Activated CD4-positive, alpha-beta memory T cell treated with anti-CD3 and anti-CD28 coated beads for 36 hours (primary cell): ENCODE measurements at regions not wholly inside any gene's neighbourhood (a gene's known extent, or its start where the extent isn't known, plus 50 kb on each side); places are given as distances from the start of the nearest gene placed in this dataset.

Experiments
- CTCF ChIA-PET: fragments of 350-600 bp; sonication (Branson Sonifier 250); formaldehyde crosslinking; loops from one replicate; lab custom pipeline; 2021; ENCODE audit warnings: antibody characterized with exemption, inconsistent platforms; lab: Charles Lee
- POLR2A ChIA-PET: fragments of 350-600 bp; sonication (Branson Sonifier 250); formaldehyde crosslinking; loops from one replicate; lab custom pipeline; 2021; ENCODE audit warnings: antibody characterized with exemption; lab: Charles Lee
- DNase-seq: peaks from one replicate; pipeline ENCODE4 v3.0.0-alpha.2; 2020
- H3K27ac Mint-ChIP-seq: one replicate; pipeline ENCODE4 v1.8.0; 2021; ENCODE audit warnings: mixed read lengths
- H3K27me3 Mint-ChIP-seq: one replicate; pipeline ENCODE4 v1.8.0; 2021; ENCODE audit warnings: mixed read lengths
- H3K36me3 Mint-ChIP-seq: one replicate; pipeline ENCODE4 v1.8.0; 2021; ENCODE audit warnings: mixed read lengths
- H3K4me1 Mint-ChIP-seq: one replicate; pipeline ENCODE4 v1.8.0; 2021; ENCODE audit warnings: low read depth, mixed read lengths
- H3K4me3 Mint-ChIP-seq: one replicate; pipeline ENCODE4 v1.8.0; 2021; ENCODE audit warnings: mild to moderate bottlenecking, mixed read lengths
- H3K9me3 Mint-ChIP-seq: one replicate; pipeline ENCODE4 v1.8.0; 2021; ENCODE audit warnings: mixed read lengths
- intact Hi-C: fragments of 100-400 bp; cut with micrococcal nuclease; formaldehyde crosslinking; loops from one replicate; pipeline ENCODE4 v1.15.1; 2023

DNA sequence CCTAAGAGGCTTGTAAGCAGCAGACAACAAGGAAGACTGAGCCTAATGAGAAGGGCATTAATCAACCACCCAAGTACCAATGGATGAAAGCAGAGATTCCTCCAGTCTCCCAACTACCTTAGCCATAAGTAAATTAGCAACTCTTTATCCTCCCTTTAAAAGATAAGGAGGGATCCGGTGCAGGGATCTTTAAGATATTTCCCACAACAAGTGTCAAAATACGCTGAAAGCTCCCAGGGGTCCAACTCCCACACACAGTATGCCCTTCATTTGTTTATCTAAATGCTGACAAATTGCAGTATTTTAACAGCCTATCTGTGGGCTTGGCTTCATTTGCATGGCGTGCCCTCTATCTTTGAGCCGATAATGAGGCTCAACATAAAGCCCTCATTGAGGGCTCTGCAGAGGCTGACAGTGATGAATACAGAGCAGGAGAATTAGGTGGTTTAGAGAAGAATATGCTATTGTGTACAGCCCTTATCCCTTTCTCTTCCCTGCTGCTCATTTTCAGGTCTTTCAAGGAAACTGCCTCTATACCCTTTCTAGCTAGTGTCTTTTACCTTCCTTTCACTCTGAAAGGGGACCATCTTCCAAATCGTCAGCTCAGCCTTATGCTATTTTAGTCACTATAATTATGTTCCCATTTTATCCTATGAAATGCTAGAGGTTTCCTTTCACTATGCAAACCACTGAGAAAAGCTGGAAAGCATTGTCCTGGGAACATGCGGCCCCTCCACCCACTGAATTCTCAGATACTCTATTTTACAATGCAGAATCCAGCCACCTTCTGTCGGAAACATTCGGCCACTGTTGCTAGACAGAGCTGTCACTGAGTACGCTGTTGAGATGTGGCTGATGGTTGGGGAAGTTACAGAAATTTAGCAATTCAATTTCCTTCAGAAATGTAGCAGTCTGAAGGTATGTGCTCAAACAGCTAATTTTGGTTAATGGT lies 575.2 kb upstream of the JAG1 start:
- CTCF ChIA-PET: no interaction called here
- intact Hi-C loops: no loop called here
- no peaks in the 10 kb centered on the region for H3K4me1 Mint-ChIP-seq
- POLR2A ChIA-PET: no interaction called here
- H3K27ac Mint-ChIP-seq: no peak overlapping the region
- DNase-seq: no peak
- no peaks in the 10 kb centered on the region for H3K36me3 Mint-ChIP-seq
- H3K27me3 Mint-ChIP-seq: no peaks in the 10 kb centered on the region
- H3K4me3 Mint-ChIP-seq: no peak overlapping the region
- peaks cover 5% of the 10 kb centered on the region for H3K9me3 Mint-ChIP-seq

GRCh38 chr20:11249683-11250082 lies 575.9 kb upstream of the JAG1 start:
- Mint-ChIP-seq H3K27me3 (no peaks in the 10 kb centered on the region), H3K36me3 (no peaks in the 10 kb centered on the region), H3K27ac (no peak overlapping the region), H3K4me3 (no peak overlapping the region), H3K9me3 (peaks cover 11% of the 10 kb centered on the region), H3K4me1 (no peaks in the 10 kb centered on the region)
- ChIA-PET CTCF (no interaction called here), POLR2A (no interaction called here)
- no peak for DNase-seq
- intact Hi-C loops: no loop called here

DNA sequence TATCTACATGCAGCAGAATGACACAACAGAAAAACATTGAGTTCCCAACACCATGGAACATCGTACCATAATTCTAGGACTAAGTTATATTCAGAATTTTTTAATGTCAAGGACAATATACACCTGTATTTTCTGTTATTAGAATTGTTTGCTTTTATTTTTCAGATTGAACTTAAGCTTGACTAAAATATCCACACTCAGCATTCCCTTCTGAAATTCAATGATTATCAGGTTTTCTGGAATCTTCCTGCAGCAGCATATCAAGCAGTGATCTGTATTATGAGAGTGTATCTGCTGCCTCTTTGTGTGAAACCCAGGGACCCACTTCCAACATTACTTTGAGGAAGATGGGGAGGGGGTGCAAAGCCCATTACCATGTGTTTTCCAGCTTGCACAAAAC lies 578.6 kb upstream of the JAG1 start:
- Mint-ChIP-seq H3K36me3 (no peaks in the 10 kb centered on the region), H3K27me3 (no peaks in the 10 kb centered on the region), H3K9me3 (peaks cover 24% of the 10 kb centered on the region), H3K4me1 (no peaks in the 10 kb centered on the region), H3K27ac (no peak overlapping the region), H3K4me3 (no peak overlapping the region)
- intact Hi-C loops: no loop called here
- DNase-seq: no peak
- ChIA-PET CTCF (no interaction called here), POLR2A (no interaction called here)

DNA sequence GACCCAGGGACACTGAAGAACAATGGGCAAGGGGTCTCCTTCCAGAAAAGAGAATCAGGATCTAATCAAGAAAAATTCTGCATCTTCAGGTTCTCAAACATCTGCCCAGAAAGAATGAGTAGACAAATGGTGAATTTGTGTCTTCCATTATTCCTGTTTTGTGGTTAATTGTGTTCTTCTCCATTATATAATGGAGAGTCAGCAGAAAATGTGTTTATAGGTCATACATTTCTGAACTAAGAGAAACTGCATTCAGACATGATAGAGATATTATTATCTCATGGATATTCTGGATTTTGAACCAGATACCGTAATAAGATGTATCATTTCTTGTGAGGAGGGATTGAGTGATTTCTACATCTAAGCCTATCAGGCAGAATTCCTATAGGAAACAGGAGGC lies 581.7 kb upstream of the JAG1 start:
- Mint-ChIP-seq H3K4me1 (no peaks in the 10 kb centered on the region), H3K9me3 (peaks cover 34% of the 10 kb centered on the region), H3K4me3 (no peak overlapping the region), H3K27me3 (no peaks in the 10 kb centered on the region), H3K36me3 (no peaks in the 10 kb centered on the region), H3K27ac (no peak overlapping the region)
- intact Hi-C loops: no loop called here
- ChIA-PET POLR2A (no interaction called here), CTCF (no interaction called here)
- no peak for DNase-seq

GRCh38 chr20:11255860-11256259 lies 582.1 kb upstream of the JAG1 start:
- no peaks in the 10 kb centered on the region for H3K4me1 Mint-ChIP-seq
- intact Hi-C loops: no loop called here
- no peak overlapping the region for H3K4me3 Mint-ChIP-seq
- H3K27ac Mint-ChIP-seq: no peak overlapping the region
- peaks cover 34% of the 10 kb centered on the region for H3K9me3 Mint-ChIP-seq
- DNase-seq: no peak
- H3K36me3 Mint-ChIP-seq: no peaks in the 10 kb centered on the region
- CTCF ChIA-PET: no interaction called here
- H3K27me3 Mint-ChIP-seq: no peaks in the 10 kb centered on the region
- POLR2A ChIA-PET: no interaction called here

GRCh38 chr20:11260611-11261010 lies 586.8 kb upstream of the JAG1 start:
- ChIA-PET CTCF (no interaction called here), POLR2A (no interaction called here)
- no peaks in the 10 kb centered on the region for H3K27me3 Mint-ChIP-seq
- intact Hi-C loops: no loop called here
- no peak for DNase-seq
- no peak overlapping the region for H3K27ac Mint-ChIP-seq
- no peaks in the 10 kb centered on the region for H3K36me3 Mint-ChIP-seq
- no peak overlapping the region for H3K4me3 Mint-ChIP-seq
- no peaks in the 10 kb centered on the region for H3K4me1 Mint-ChIP-seq
- peaks cover 16% of the 10 kb centered on the region for H3K9me3 Mint-ChIP-seq

DNA sequence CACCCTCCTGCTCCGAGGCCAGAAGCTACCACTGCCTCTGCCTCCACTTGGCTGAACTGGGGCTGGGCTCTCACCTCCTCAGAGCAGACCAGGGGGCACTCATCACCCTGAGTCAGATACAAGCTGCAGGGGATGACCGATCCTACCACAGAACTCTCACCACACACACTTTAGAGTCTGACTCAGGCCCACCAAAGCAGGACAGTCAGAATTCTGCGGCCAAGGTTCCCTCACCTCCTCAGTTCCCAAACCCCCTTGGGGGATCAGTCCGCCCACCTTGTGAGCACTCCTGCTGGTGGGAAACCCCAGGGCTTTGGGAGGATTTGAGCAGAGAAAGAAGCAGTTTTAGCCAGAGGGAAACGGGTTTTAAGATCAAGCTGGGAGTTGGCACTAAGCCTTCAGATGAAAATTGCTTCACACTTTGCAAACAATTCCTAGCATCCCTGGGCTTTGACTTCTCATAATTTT lies 587.8 kb upstream of the JAG1 start:
- Mint-ChIP-seq H3K27me3 (no peaks in the 10 kb centered on the region), H3K27ac (no peak overlapping the region), H3K4me1 (no peaks in the 10 kb centered on the region), H3K36me3 (no peaks in the 10 kb centered on the region), H3K9me3 (peaks cover 14% of the 10 kb centered on the region), H3K4me3 (no peak overlapping the region)
- intact Hi-C loops: no loop called here
- POLR2A ChIA-PET: no interaction called here
- CTCF ChIA-PET: no interaction called here
- DNase-seq: no peak

DNA sequence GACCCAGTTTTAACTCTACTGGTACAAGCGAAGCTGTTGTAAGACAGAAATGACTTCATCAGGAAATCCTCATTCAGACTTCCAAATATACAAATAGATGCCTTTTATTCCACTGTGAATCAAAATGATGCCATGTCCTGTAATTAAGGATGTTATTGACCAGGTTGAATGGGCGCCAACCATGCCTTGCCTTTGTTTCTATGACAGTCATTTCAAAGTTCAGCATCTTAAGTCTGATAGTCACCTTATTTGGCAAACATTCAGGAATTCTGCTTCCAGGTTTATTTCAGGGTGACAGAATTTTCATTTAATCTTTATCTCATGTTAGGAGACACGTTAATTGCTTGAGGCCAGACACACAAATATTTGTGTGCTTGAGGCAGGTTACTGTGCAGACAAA lies 592.8 kb upstream of the JAG1 start:
- ChIA-PET POLR2A (interaction anchor here (0.6 kb wide), 1 partner anchor 40 kb away, joined by 3 read pairs; no protein-coding TSS in a partner anchor), CTCF (no interaction called here)
- Mint-ChIP-seq H3K9me3 (no peaks in the 10 kb centered on the region), H3K27me3 (no peaks in the 10 kb centered on the region), H3K36me3 (no peaks in the 10 kb centered on the region), H3K4me1 (no peaks in the 10 kb centered on the region), H3K4me3 (no peak overlapping the region), H3K27ac (no peak overlapping the region)
- intact Hi-C loops: no loop called here
- no peak for DNase-seq

- Mint-ChIP-seq H3K36me3 (no peaks in the 10 kb centered on the region), H3K9me3 (no peaks in the 10 kb centered on the region), H3K27ac (no peak overlapping the region), H3K4me1 (no peaks in the 10 kb centered on the region), H3K4me3 (no peak overlapping the region), H3K27me3 (no peaks in the 10 kb centered on the region)
- CTCF ChIA-PET: no interaction called here
- intact Hi-C loops: no loop called here
- POLR2A ChIA-PET: interaction anchor here (0.6 kb wide), 1 partner anchor 40 kb away, joined by 3 read pairs; no protein-coding TSS in a partner anchor
- DNase-seq: no peak
Observed at GRCh38 chr20:11267131-11267761, 593.4 kb upstream of the JAG1 start.

DNA sequence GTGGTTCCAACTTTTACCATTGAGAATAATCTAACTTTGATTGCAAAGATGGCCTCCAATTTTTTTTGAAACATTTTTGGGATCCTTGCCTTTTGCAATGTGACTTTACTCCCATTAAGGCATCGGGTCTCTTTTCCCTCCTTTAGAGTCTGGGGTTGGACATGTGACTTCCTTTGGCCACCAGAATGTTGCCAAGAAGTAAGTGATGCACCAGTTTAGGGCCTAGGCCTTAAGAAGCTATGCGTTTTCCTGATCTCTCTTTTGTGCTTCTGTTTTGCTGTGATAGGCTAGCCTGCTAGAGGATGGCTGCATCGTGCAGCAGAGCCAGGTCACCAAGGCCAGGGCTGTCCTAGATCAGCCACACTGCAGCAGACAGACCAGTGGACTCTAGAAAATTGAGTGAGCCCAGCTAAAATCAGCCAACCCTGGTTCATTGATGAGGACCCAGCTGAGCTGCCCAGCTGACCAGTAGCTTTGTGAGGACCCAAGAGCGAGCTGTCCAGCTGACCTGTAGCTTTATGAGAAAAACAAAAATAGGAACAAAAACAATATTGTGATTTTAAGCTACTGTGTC lies 594.0 kb upstream of the JAG1 start:
- Mint-ChIP-seq H3K27ac (no peak overlapping the region), H3K36me3 (no peaks in the 10 kb centered on the region), H3K4me1 (no peaks in the 10 kb centered on the region), H3K9me3 (no peaks in the 10 kb centered on the region), H3K27me3 (no peaks in the 10 kb centered on the region), H3K4me3 (no peak overlapping the region)
- intact Hi-C loops: no loop called here
- CTCF ChIA-PET: no interaction called here
- POLR2A ChIA-PET: no interaction called here
- DNase-seq: no peak

- Mint-ChIP-seq H3K9me3 (no peaks in the 10 kb centered on the region), H3K27me3 (no peaks in the 10 kb centered on the region), H3K36me3 (no peaks in the 10 kb centered on the region), H3K27ac (no peak overlapping the region), H3K4me3 (no peak overlapping the region), H3K4me1 (no peaks in the 10 kb centered on the region)
- CTCF ChIA-PET: no interaction called here
- DNase-seq: no peak
- POLR2A ChIA-PET: no interaction called here
- intact Hi-C loops: loop anchor here (10.0 kb wide), 1 partner anchor 716 kb away; no protein-coding TSS in a partner anchor
Observed at GRCh38 chr20:11270566-11270965, 596.8 kb upstream of the JAG1 start.

GRCh38 chr20:11271319-11271718 lies 597.5 kb upstream of the JAG1 start:
- H3K4me3 Mint-ChIP-seq: no peak overlapping the region
- H3K9me3 Mint-ChIP-seq: no peaks in the 10 kb centered on the region
- no peaks in the 10 kb centered on the region for H3K27me3 Mint-ChIP-seq
- no peak overlapping the region for H3K27ac Mint-ChIP-seq
- ChIA-PET POLR2A (no interaction called here), CTCF (no interaction called here)
- no peaks in the 10 kb centered on the region for H3K36me3 Mint-ChIP-seq
- intact Hi-C loops: loop anchor here (10.0 kb wide), 1 partner anchor 717 kb away; no protein-coding TSS in a partner anchor
- H3K4me1 Mint-ChIP-seq: no peaks in the 10 kb centered on the region
- no peak for DNase-seq
